ENCODE measurements at regions not wholly inside any gene's neighbourhood (a gene's known extent, or its start where the extent isn't known, plus 50 kb on each side); places are given as distances from the start of the nearest gene placed in this dataset.
A peak's percentile ranks its signal among the peaks of the same experiment; 100 is the strongest.

GRCh38 chr15:69575387-69575786, 122.8 kb downstream of the RPLP1 start:
- no peaks in the 10 kb centered on the region for H3K79me2 ChIP-seq
- H3K27me3 ChIP-seq (ENCODE audit: control insufficient read depth, insufficient read depth, low read length): no peaks in the 10 kb centered on the region
- no peak overlapping the region for H3K27ac ChIP-seq
- no peak overlapping the region for H2AFZ ChIP-seq
- H3K36me3 ChIP-seq (ENCODE audit: control insufficient read depth, insufficient read depth, low read length): no peaks in the 10 kb centered on the region
- no peak overlapping the region for H3K4me3 ChIP-seq (ENCODE audit: low read depth, low read length)
- no peak overlapping the region for H3K9ac ChIP-seq
- no peaks in the 10 kb centered on the region for H3K9me3 ChIP-seq (ENCODE audit: control insufficient read depth, low read length)
- H3K4me2 ChIP-seq (ENCODE audit: low read length): no peak overlapping the region
- no peaks in the 10 kb centered on the region for H3K4me1 ChIP-seq
- TF ChIP-seq CTCF (IDR thresholded peaks at IDR 0.05): no peak

- TF ChIP-seq CTCF (IDR thresholded peaks at IDR 0.05): peak; percentile 30
- no peak overlapping the region for H3K9ac ChIP-seq
- no peaks in the 10 kb centered on the region for H3K36me3 ChIP-seq (ENCODE audit: control insufficient read depth, insufficient read depth, low read length)
- no peaks in the 10 kb centered on the region for H3K79me2 ChIP-seq
- no peaks in the 10 kb centered on the region for H3K27me3 ChIP-seq (ENCODE audit: control insufficient read depth, insufficient read depth, low read length)
- no peak overlapping the region for H3K4me2 ChIP-seq (ENCODE audit: low read length)
- H3K27ac ChIP-seq: no peak overlapping the region
- no peak overlapping the region for H3K4me3 ChIP-seq (ENCODE audit: low read depth, low read length)
- no peaks in the 10 kb centered on the region for H3K4me1 ChIP-seq
- H2AFZ ChIP-seq: no peak overlapping the region
- H3K9me3 ChIP-seq (ENCODE audit: control insufficient read depth, low read length): no peaks in the 10 kb centered on the region
Observed at GRCh38 chr15:69576035-69576526, 123.5 kb downstream of the RPLP1 start.

- Histone ChIP-seq H3K4me2 (ENCODE audit: low read length) (no peak overlapping the region), H3K27ac (no peak overlapping the region), H3K9me3 (ENCODE audit: control insufficient read depth, low read length) (no peaks in the 10 kb centered on the region), H3K4me1 (no peaks in the 10 kb centered on the region), H3K79me2 (no peaks in the 10 kb centered on the region), H2AFZ (no peak overlapping the region), H3K27me3 (ENCODE audit: control insufficient read depth, insufficient read depth, low read length) (no peaks in the 10 kb centered on the region), H3K4me3 (ENCODE audit: low read depth, low read length) (no peak overlapping the region), H3K36me3 (ENCODE audit: control insufficient read depth, insufficient read depth, low read length) (no peaks in the 10 kb centered on the region), H3K9ac (no peak overlapping the region)
- no peak for TF ChIP-seq CTCF (IDR thresholded peaks at IDR 0.05)
Observed at GRCh38 chr15:69576948-69577351, 124.3 kb downstream of the RPLP1 start.

GRCh38 chr15:69577397-69577796, 124.8 kb downstream of the RPLP1 start:
- Histone ChIP-seq H3K36me3 (ENCODE audit: control insufficient read depth, insufficient read depth, low read length) (no peaks in the 10 kb centered on the region), H3K27me3 (ENCODE audit: control insufficient read depth, insufficient read depth, low read length) (no peaks in the 10 kb centered on the region), H3K27ac (no peak overlapping the region), H3K9me3 (ENCODE audit: control insufficient read depth, low read length) (no peaks in the 10 kb centered on the region), H3K4me3 (ENCODE audit: low read depth, low read length) (no peak overlapping the region), H2AFZ (no peak overlapping the region), H3K4me2 (ENCODE audit: low read length) (no peak overlapping the region), H3K9ac (no peak overlapping the region), H3K4me1 (no peaks in the 10 kb centered on the region), H3K79me2 (no peaks in the 10 kb centered on the region)
- TF ChIP-seq CTCF (IDR thresholded peaks at IDR 0.05): no peak

GRCh38 chr15:69578252-69578651, 125.6 kb downstream of the RPLP1 start:
- Histone ChIP-seq H3K9me3 (ENCODE audit: control insufficient read depth, low read length) (no peaks in the 10 kb centered on the region), H3K4me2 (ENCODE audit: low read length) (no peak overlapping the region), H3K4me1 (no peaks in the 10 kb centered on the region), H2AFZ (no peak overlapping the region), H3K27me3 (ENCODE audit: control insufficient read depth, insufficient read depth, low read length) (no peaks in the 10 kb centered on the region), H3K79me2 (no peaks in the 10 kb centered on the region), H3K9ac (no peak overlapping the region), H3K4me3 (ENCODE audit: low read depth, low read length) (no peak overlapping the region), H3K27ac (no peak overlapping the region), H3K36me3 (ENCODE audit: control insufficient read depth, insufficient read depth, low read length) (no peaks in the 10 kb centered on the region)
- TF ChIP-seq CTCF (IDR thresholded peaks at IDR 0.05): no peak
